H1 (cell line): ENCODE measurements at regions not wholly inside any gene's neighbourhood (a gene's known extent, or its start where the extent isn't known, plus 50 kb on each side); places are given as distances from the start of the nearest gene placed in this dataset.

Experiments
- CBX8 ChIP-seq: fragments of 300-800, 300-1000 bp; sonication (generic); IDR thresholded peaks from 2 replicates; pipeline ENCODE4 v1.7.1; 2016; ENCODE audit warnings: low read depth, low read length, borderline replicate concordance
- RNF2 ChIP-seq: fragments of 200-900, 300-1000 bp; sonication (generic); IDR thresholded peaks from 2 replicates; pipeline ENCODE4 v1.7.1; 2016; ENCODE audit warnings: borderline replicate concordance, low read depth, mild to moderate bottlenecking, antibody characterized with exemption, low read length; ENCODE audit not compliant: poor library complexity, severe bottlenecking; ENCODE audit errors: missing control alignments
- SIRT6 ChIP-seq: IDR thresholded peaks from one replicate; pipeline ENCODE4 v1.7.1; 2012; ENCODE audit warnings: low read length, inconsistent platforms
- SP2 ChIP-seq: IDR thresholded peaks from 2 replicates; pipeline ENCODE4 v1.6.1; 2012; ENCODE audit warnings: mild to moderate bottlenecking, low read length, inconsistent platforms
- ZNF274 ChIP-seq: IDR thresholded peaks from 2 replicates; pipeline ENCODE4 v1.7.0; 2012; ENCODE audit warnings: low read length, borderline replicate concordance; ENCODE audit errors: extremely low read depth
- TF ChIP-seq, protein P1 (sequence below): fragments of 300-600 bp; sonication (generic); IDR thresholded peaks from 2 replicates; pipeline ENCODE4 v1.7.1; 2012; ENCODE audit warnings: low read length, moderate library complexity, mild to moderate bottlenecking, inconsistent platforms; ENCODE audit not compliant: insufficient replicate concordance

DNA sequence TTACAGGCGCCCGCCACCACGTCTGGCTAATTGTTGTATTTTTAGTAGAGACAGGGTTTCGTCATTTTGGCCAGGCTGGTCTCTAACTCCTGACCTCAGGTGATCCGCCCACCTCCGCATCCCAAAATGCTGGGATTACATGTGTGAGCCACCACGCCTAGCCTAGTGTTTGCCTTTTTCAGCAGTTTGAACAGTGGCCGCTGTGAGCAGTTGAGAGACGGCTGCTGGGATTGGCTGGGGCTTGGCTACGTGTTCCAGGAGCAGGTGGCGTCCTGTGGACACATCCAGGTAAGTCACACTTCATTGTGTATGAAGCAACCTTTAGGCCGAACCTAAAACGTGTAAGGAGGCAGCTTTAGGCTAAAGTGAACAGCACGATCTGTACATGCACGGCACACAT lies 231.8 kb upstream of the PITRM1 start (continued):
- TF ChIP-seq, protein P1, sequence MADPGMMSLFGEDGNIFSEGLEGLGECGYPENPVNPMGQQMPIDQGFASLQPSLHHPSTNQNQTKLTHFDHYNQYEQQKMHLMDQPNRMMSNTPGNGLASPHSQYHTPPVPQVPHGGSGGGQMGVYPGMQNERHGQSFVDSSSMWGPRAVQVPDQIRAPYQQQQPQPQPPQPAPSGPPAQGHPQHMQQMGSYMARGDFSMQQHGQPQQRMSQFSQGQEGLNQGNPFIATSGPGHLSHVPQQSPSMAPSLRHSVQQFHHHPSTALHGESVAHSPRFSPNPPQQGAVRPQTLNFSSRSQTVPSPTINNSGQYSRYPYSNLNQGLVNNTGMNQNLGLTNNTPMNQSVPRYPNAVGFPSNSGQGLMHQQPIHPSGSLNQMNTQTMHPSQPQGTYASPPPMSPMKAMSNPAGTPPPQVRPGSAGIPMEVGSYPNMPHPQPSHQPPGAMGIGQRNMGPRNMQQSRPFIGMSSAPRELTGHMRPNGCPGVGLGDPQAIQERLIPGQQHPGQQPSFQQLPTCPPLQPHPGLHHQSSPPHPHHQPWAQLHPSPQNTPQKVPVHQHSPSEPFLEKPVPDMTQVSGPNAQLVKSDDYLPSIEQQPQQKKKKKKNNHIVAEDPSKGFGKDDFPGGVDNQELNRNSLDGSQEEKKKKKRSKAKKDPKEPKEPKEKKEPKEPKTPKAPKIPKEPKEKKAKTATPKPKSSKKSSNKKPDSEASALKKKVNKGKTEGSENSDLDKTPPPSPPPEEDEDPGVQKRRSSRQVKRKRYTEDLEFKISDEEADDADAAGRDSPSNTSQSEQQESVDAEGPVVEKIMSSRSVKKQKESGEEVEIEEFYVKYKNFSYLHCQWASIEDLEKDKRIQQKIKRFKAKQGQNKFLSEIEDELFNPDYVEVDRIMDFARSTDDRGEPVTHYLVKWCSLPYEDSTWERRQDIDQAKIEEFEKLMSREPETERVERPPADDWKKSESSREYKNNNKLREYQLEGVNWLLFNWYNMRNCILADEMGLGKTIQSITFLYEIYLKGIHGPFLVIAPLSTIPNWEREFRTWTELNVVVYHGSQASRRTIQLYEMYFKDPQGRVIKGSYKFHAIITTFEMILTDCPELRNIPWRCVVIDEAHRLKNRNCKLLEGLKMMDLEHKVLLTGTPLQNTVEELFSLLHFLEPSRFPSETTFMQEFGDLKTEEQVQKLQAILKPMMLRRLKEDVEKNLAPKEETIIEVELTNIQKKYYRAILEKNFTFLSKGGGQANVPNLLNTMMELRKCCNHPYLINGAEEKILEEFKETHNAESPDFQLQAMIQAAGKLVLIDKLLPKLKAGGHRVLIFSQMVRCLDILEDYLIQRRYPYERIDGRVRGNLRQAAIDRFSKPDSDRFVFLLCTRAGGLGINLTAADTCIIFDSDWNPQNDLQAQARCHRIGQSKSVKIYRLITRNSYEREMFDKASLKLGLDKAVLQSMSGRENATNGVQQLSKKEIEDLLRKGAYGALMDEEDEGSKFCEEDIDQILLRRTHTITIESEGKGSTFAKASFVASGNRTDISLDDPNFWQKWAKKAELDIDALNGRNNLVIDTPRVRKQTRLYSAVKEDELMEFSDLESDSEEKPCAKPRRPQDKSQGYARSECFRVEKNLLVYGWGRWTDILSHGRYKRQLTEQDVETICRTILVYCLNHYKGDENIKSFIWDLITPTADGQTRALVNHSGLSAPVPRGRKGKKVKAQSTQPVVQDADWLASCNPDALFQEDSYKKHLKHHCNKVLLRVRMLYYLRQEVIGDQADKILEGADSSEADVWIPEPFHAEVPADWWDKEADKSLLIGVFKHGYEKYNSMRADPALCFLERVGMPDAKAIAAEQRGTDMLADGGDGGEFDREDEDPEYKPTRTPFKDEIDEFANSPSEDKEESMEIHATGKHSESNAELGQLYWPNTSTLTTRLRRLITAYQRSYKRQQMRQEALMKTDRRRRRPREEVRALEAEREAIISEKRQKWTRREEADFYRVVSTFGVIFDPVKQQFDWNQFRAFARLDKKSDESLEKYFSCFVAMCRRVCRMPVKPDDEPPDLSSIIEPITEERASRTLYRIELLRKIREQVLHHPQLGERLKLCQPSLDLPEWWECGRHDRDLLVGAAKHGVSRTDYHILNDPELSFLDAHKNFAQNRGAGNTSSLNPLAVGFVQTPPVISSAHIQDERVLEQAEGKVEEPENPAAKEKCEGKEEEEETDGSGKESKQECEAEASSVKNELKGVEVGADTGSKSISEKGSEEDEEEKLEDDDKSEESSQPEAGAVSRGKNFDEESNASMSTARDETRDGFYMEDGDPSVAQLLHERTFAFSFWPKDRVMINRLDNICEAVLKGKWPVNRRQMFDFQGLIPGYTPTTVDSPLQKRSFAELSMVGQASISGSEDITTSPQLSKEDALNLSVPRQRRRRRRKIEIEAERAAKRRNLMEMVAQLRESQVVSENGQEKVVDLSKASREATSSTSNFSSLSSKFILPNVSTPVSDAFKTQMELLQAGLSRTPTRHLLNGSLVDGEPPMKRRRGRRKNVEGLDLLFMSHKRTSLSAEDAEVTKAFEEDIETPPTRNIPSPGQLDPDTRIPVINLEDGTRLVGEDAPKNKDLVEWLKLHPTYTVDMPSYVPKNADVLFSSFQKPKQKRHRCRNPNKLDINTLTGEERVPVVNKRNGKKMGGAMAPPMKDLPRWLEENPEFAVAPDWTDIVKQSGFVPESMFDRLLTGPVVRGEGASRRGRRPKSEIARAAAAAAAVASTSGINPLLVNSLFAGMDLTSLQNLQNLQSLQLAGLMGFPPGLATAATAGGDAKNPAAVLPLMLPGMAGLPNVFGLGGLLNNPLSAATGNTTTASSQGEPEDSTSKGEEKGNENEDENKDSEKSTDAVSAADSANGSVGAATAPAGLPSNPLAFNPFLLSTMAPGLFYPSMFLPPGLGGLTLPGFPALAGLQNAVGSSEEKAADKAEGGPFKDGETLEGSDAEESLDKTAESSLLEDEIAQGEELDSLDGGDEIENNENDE = no peak
- TF ChIP-seq CBX8 (no peak), RNF2 (no peak), SP2 (no peak), ZNF274 (no peak), SIRT6 (no peak)
- TF ChIP-seq, all 59 proteins: peak for 0
